Kidney (tissue), 13 donors: ENCODE measurements at regions not wholly inside any gene's neighbourhood (a gene's known extent, or its start where the extent isn't known, plus 50 kb on each side); places are given as distances from the start of the nearest gene placed in this dataset.

ENCODE experiments used
- DNase-seq, 5 donors: peaks; one replicate each; pipeline ENCODE4 v3.0.0-alpha.2; 2013 to 2020
- FAIRE-seq: peaks from 2 replicates; lab custom pipeline; 2012; peaks lifted over from hg19 to GRCh38; lab: Jason Lieb, UNC
- H3K27ac ChIP-seq, 2 donors: one replicate each; pipeline ENCODE4 v1.7.0; 2013; ENCODE audit warnings: low read depth in 2 of 2, low read length in 2 of 2, inconsistent platforms in 1 of 2
- H3K27me3 ChIP-seq: one replicate; pipeline ENCODE4 v1.7.1; 2013; ENCODE audit warnings: low read length, inconsistent platforms; ENCODE audit not compliant: control insufficient read depth, insufficient read depth
- H3K36me3 ChIP-seq, 3 donors: one replicate each; pipeline versions ENCODE4 v1.7.0 to v1.7.1; 2013; ENCODE audit warnings: low read length in 3 of 3, control low read depth in 1 of 3, inconsistent platforms in 1 of 3; ENCODE audit not compliant: insufficient read depth in 3 of 3, control insufficient read depth in 2 of 3
- H3K4me1 ChIP-seq, 3 donors: one replicate each; pipeline versions ENCODE4 v1.7.0 to v1.7.1; 2013; ENCODE audit warnings: low read length in 3 of 3, inconsistent platforms in 1 of 3, low read depth in 1 of 3; ENCODE audit not compliant: control insufficient read depth in 2 of 3, insufficient read depth in 2 of 3
- H3K4me3 ChIP-seq, 3 donors: one replicate each; pipeline versions ENCODE4 v1.7.0 to v1.8.1; 2013; ENCODE audit warnings: low read length in 3 of 3, control low read depth in 1 of 3, inconsistent platforms in 1 of 3
- H3K9ac ChIP-seq, 3 donors: one replicate each; pipeline versions ENCODE4 v1.7.0 to v1.7.1; 2013; ENCODE audit warnings: low read length in 3 of 3, control low read depth in 1 of 3, inconsistent platforms in 1 of 3
- H3K9me3 ChIP-seq, 3 donors: one replicate each; pipeline versions ENCODE4 v1.7.0 to v1.7.1; 2013; ENCODE audit warnings: low read length in 3 of 3, control low read depth in 1 of 3, inconsistent platforms in 1 of 3; ENCODE audit not compliant: control insufficient read depth in 2 of 3, insufficient read depth in 1 of 3
- intact Hi-C: fragments of 100-400 bp; cut with DNase I; formaldehyde crosslinking; loops from one replicate; pipeline ENCODE4 v1.11.1; 2022
- TF ChIP-seq, protein P1 (sequence below): IDR thresholded peaks from 3 replicates; pipeline ENCODE4 v1.5.1; 2012; ENCODE audit warnings: mild to moderate bottlenecking, moderate library complexity, borderline replicate concordance; ENCODE audit not compliant: insufficient read depth; ENCODE audit errors: extremely low read depth
- donor health status: control.
- donor health status: control.
- donor health status: control.
- donor health status: control.
- donor health status: control.
- donor health status: DM: yes; HTN: yes; CAD: no.
- donor health status: Normal renal cell carcinoma (clear cell type).

DNA sequence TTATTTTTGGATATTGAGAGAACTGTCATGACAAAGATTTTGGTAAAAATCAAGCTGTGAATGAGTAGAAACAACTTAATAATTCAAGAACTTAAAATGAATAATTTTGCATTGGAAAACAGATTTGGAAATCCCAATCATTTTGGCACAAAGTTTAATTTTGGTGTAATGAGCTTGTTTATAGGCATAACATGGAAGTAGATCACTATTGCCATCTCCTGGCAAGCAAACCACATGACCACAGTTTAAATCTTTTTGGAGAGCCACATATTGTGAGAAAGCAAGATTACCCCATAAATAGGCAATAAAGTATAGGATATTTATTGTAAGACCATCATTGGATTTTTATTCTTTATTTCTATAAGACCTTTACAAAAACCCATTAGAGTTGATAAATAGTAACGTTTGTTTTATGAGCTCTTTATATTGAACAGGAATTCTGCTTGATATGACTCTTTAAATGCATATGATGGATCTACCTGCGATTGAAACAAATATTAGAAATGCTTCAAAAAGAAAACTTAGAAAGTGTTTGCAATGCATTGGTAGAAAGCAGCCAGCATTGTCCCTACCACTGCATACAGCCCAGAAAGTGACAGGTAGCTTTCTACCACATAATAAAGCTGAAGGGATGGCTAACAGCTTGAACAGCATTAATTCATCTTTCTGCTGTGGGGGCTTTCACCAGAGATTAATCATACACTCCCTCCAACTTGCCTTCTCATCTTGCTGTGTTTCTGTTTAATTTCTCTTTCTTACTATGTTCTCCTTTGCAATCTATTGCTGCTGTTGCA is 766.8 kb downstream of the TBL1XR1 start:
- no peaks in the 10 kb centered on the region for H3K4me1 ChIP-seq
- H3K27ac ChIP-seq, result no peak overlapping the region
- H3K36me3 ChIP-seq, result no peaks in the 10 kb centered on the region
- FAIRE-seq (peak; percentile 45), DNase-seq (peak in 2 of 5 donors; percentile 57 to 61)
- H3K9ac ChIP-seq, result no peak overlapping the region
- TF ChIP-seq, protein P1, sequence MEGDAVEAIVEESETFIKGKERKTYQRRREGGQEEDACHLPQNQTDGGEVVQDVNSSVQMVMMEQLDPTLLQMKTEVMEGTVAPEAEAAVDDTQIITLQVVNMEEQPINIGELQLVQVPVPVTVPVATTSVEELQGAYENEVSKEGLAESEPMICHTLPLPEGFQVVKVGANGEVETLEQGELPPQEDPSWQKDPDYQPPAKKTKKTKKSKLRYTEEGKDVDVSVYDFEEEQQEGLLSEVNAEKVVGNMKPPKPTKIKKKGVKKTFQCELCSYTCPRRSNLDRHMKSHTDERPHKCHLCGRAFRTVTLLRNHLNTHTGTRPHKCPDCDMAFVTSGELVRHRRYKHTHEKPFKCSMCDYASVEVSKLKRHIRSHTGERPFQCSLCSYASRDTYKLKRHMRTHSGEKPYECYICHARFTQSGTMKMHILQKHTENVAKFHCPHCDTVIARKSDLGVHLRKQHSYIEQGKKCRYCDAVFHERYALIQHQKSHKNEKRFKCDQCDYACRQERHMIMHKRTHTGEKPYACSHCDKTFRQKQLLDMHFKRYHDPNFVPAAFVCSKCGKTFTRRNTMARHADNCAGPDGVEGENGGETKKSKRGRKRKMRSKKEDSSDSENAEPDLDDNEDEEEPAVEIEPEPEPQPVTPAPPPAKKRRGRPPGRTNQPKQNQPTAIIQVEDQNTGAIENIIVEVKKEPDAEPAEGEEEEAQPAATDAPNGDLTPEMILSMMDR, result no peak
- intact Hi-C loops, result no loop called here
- H3K27me3 ChIP-seq, result no peaks in the 10 kb centered on the region
- no peaks in the 10 kb centered on the region for H3K9me3 ChIP-seq
- no peak overlapping the region for H3K4me3 ChIP-seq

DNA sequence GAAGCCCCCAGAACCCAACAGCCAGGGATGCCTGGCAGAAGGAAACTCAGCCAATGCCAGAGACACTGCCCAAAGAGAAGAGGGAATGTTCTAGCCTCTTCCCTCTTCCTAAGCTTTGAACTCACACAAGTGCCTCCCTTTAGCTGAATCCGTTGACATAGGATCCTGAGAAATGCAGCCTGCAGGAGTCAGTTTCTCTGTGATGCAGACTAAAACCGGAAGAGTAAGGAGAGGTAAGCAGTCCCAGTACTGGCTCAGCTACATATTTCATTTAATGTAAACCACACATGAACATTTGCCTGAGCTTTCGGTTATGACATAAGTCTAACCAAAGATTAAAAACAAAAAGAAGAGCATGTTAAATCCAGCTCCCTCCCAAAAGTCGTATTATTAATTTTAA is 768.7 kb downstream of the TBL1XR1 start:
- Histone ChIP-seq H3K9me3 (no peaks in the 10 kb centered on the region), H3K4me3 (no peak overlapping the region), H3K4me1 (no peaks in the 10 kb centered on the region), H3K36me3 (no peaks in the 10 kb centered on the region), H3K9ac (no peak overlapping the region), H3K27me3 (no peaks in the 10 kb centered on the region), H3K27ac (no peak overlapping the region)
- FAIRE-seq (no peak), DNase-seq (no peak)
- intact Hi-C loops, result no loop called here
- TF ChIP-seq, protein P1, result no peak

DNA sequence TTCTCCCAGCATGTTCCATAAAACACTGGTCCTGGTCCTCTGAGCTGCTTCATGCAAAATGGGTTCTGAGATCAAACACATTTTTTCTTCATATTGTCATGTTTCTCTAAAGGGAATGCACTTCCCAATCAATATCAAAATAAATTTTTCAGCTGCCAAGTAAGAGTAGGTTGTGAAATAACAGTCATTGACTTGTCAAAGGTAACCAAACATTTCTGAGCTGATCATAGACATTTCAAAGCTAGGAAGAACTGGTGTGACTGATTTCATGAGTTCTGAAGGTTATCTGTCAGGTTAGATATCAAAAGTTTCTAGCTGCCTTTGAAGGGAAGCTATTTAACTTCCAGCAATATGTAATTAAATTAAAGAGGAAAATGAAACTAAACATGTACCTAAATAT is 770.9 kb downstream of the TBL1XR1 start:
- TF ChIP-seq, protein P1, result no peak
- Histone ChIP-seq H3K4me3 (no peak overlapping the region), H3K9me3 (no peaks in the 10 kb centered on the region), H3K36me3 (no peaks in the 10 kb centered on the region), H3K27ac (no peak overlapping the region), H3K27me3 (no peaks in the 10 kb centered on the region), H3K4me1 (no peaks in the 10 kb centered on the region), H3K9ac (no peak overlapping the region)
- FAIRE-seq (no peak), DNase-seq (no peak)
- intact Hi-C loops, result no loop called here
